ENCODE measurements at regions not wholly inside any gene's neighbourhood (a gene's known extent, or its start where the extent isn't known, plus 50 kb on each side); places are given as distances from the start of the nearest gene placed in this dataset.

- Histone ChIP-seq H4K5ac (ENCODE audit: low read depth, low read length) (no peak overlapping the region), H3K36me3 (ENCODE audit: control insufficient read depth, insufficient read depth, low read length) (no peaks in the 10 kb centered on the region), H2AK5ac (ENCODE audit: low read depth, low read length) (no peak overlapping the region), H2AFZ (replicated peaks; ENCODE audit: low read length, poor library complexity) (no peak overlapping the region), H3K27me3 (ENCODE audit: control insufficient read depth, insufficient read depth, low read length) (no peaks in the 10 kb centered on the region; the same call in none of the 2 replicates), H3K9me3 (ENCODE audit: control insufficient read depth, insufficient read depth, low read length) (no peaks in the 10 kb centered on the region), H2AK9ac (replicated peaks; ENCODE audit: low read depth, low read length, poor library complexity) (no peak overlapping the region), H3K23ac (ENCODE audit: low read depth, low read length) (no peak overlapping the region), H3K14ac (replicated peaks; ENCODE audit: low read depth, low read length) (no peak overlapping the region), H3K9me1 (ENCODE audit: insufficient read depth, low read length) (no peaks in the 10 kb centered on the region), H3K18ac (ENCODE audit: low read depth, low read length) (no peak overlapping the region), H3K56ac (ENCODE audit: extremely low read depth, insufficient read depth, low read length) (no peak overlapping the region), H4K20me1 (ENCODE audit: insufficient read depth, low read length) (no peaks in the 10 kb centered on the region), H3K79me1 (ENCODE audit: low read depth in 1 of 2, low read length in 2 of 2) (no peaks in the 10 kb centered on the region), H4K8ac (ENCODE audit: low read depth in 2 of 2, low read length in 2 of 2) (no peak overlapping the region), H2BK120ac (ENCODE audit: low read depth, low read length) (no peak overlapping the region), H2BK5ac (ENCODE audit: low read depth, low read length, poor library complexity, severe bottlenecking) (no peak overlapping the region), H3K4me2 (ENCODE audit: low read depth, low read length) (no peak overlapping the region), H3K4me1 (ENCODE audit: control insufficient read depth, insufficient read depth, low read length) (no peaks in the 10 kb centered on the region), H3K4me3 (ENCODE audit: insufficient read depth, low read depth, low read length) (no peak overlapping the region), H3K4ac (ENCODE audit: low read depth, low read length) (no peak overlapping the region), H4K91ac (ENCODE audit: insufficient read depth, low read depth, low read length) (no peak overlapping the region), H2BK15ac (ENCODE audit: low read depth, low read length) (no peak overlapping the region), H3K27ac (ENCODE audit: insufficient read depth, low read length) (no peak overlapping the region), H3K9ac (ENCODE audit: low read depth, low read length) (no peak overlapping the region), H2BK20ac (ENCODE audit: low read depth, low read length) (no peak overlapping the region)
- WGBS, 2 experiments (ENCODE audit: extremely low coverage in 2 of 2, insufficient read length in 1 of 2), result no CpG with 5 or more reads among the region's 3 CpGs
- in situ Hi-C loops (cut with MboI; ENCODE audit: low sequenced_read_pairs) (no loop called here), intact Hi-C loops (cut with micrococcal nuclease) (no loop called here), dilution Hi-C loops (cut with HindIII; ENCODE audit: low sequenced_read_pairs, unreplicated experiment) (no loop called here)
- BruUV-seq (replicated peaks), result no TSS peak
- ATAC-seq (ENCODE audit: low read depth), result no peak
- no peak for DNase-seq
- CTCF ChIA-PET, result no interaction called here
- no peak for TF ChIP-seq MAZ (IDR thresholded peaks at IDR 0.05; ENCODE audit: borderline replicate concordance, low read depth, low read length)
- TF ChIP-seq POLR2A (IDR thresholded peaks at IDR 0.05; ENCODE audit: low read depth, low read length), result no peak
- no peak for TF ChIP-seq CEBPB (IDR thresholded peaks at IDR 0.05; ENCODE audit: low read depth, low read length)
- no peak for TF ChIP-seq CTCF (conservative IDR thresholded peaks at IDR 0.05; ENCODE audit: low read depth, low read length)
- no peak for TF ChIP-seq MXI1 (IDR thresholded peaks at IDR 0.05; ENCODE audit: borderline replicate concordance, low read depth, low read length)
- TF ChIP-seq RCOR1 (IDR thresholded peaks at IDR 0.05; ENCODE audit: insufficient replicate concordance, low read length), result no peak
- no peak for TF ChIP-seq RFX5 (IDR thresholded peaks at IDR 0.05; ENCODE audit: low read depth, low read length)
- no peak for TF ChIP-seq SMC3 (IDR thresholded peaks at IDR 0.05; ENCODE audit: low read depth, low read length)
- no peak for TF ChIP-seq MAFK (IDR thresholded peaks at IDR 0.05; ENCODE audit: low read depth, low read length)
- no peak for TF ChIP-seq RAD21 (IDR thresholded peaks at IDR 0.05; ENCODE audit: low read length)
- TF ChIP-seq, protein P1, sequence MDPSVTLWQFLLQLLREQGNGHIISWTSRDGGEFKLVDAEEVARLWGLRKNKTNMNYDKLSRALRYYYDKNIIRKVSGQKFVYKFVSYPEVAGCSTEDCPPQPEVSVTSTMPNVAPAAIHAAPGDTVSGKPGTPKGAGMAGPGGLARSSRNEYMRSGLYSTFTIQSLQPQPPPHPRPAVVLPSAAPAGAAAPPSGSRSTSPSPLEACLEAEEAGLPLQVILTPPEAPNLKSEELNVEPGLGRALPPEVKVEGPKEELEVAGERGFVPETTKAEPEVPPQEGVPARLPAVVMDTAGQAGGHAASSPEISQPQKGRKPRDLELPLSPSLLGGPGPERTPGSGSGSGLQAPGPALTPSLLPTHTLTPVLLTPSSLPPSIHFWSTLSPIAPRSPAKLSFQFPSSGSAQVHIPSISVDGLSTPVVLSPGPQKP (IDR thresholded peaks at IDR 0.05; ENCODE audit: borderline replicate concordance, low read depth, low read length), result no peak
- TF ChIP-seq, protein P2, sequence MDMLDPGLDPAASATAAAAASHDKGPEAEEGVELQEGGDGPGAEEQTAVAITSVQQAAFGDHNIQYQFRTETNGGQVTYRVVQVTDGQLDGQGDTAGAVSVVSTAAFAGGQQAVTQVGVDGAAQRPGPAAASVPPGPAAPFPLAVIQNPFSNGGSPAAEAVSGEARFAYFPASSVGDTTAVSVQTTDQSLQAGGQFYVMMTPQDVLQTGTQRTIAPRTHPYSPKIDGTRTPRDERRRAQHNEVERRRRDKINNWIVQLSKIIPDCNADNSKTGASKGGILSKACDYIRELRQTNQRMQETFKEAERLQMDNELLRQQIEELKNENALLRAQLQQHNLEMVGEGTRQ (IDR thresholded peaks at IDR 0.05; ENCODE audit: low read depth, low read length), result no peak
- TF ChIP-seq CHD1 (IDR thresholded peaks at IDR 0.05; ENCODE audit: low read depth, low read length), result no peak
- no peak for TF ChIP-seq BHLHE40 (IDR thresholded peaks at IDR 0.05; ENCODE audit: low read depth, low read length)
- TF ChIP-seq NFE2L2 (IDR thresholded peaks at IDR 0.05; ENCODE audit: low read depth, low read length), result no peak
- POLR2A ChIA-PET (ENCODE audit: unreplicated experiment), result no interaction called here
Observed at GRCh38 chr13:22148187-22148586, 477.3 kb downstream of the FGF9 start.
